ENCODE measurements at regions not wholly inside any gene's neighbourhood (a gene's known extent, or its start where the extent isn't known, plus 50 kb on each side); places are given as distances from the start of the nearest gene placed in this dataset.

DNA sequence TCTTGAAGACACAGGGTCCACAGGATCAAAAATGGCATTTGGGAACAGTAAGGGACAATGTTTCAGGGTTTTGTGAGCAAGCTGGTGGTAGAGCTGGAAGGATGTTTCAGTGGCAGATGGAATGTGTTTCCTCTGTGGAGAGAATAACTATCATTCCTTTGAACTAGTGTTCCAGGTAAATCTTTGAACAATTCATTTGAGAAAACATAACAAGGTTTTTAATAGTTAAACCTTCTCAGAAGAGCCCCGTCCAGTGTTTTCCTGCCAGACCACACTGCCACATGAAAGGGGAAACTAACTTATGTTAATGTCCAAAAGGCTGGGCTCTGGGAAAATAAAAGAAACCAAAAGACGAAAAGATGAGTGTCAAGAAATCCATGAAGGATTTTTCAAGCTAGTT lies 207.0 kb upstream of the ZNF462 start:
- H3K14ac ChIP-seq (ENCODE audit: insufficient read length) = no peak overlapping the region
- no peak overlapping the region for H4K91ac ChIP-seq (replicated peaks; ENCODE audit: insufficient read length, low read length)
- no peak overlapping the region for H2BK5ac ChIP-seq (ENCODE audit: low read depth, low read length)
- no peak overlapping the region for H3K4me2 ChIP-seq (ENCODE audit: insufficient read depth in 1 of 2, low read depth in 2 of 2, low read length in 2 of 2)
- no peak overlapping the region for H3K4me3 ChIP-seq (ENCODE audit: extremely low read depth in 1 of 4, insufficient read depth in 2 of 4, low read depth in 3 of 4, low read length in 4 of 4)
- H3K4me1 ChIP-seq (replicated peaks in 1 of 4; ENCODE audit: control insufficient read depth in 3 of 4, insufficient read depth in 4 of 4, low read length in 3 of 4) = 0 out of 7 replicates have a peak, but pooled peaks cover 0 to 3% (median 1%) of the 10 kb centered on the region in 4 experiments
- H2AFZ ChIP-seq (ENCODE audit: low read length) = no peak overlapping the region
- no peaks in the 10 kb centered on the region for H3K79me1 ChIP-seq (ENCODE audit: low read depth, low read length)
- H2BK12ac ChIP-seq (ENCODE audit: low read depth, low read length) = no peak overlapping the region
- no peak overlapping the region for H3K4ac ChIP-seq (replicated peaks; ENCODE audit: insufficient read length, low read depth, low read length)
- H3K27me3 ChIP-seq (replicated peaks in 1 of 4; ENCODE audit: control insufficient read depth in 3 of 4, extremely low read depth in 1 of 4, insufficient read depth in 3 of 4, low read length in 3 of 4) = no peaks in the 10 kb centered on the region
- H2BK20ac ChIP-seq (ENCODE audit: low read length) = no peak overlapping the region
- no peak overlapping the region for H4K8ac ChIP-seq (ENCODE audit: extremely low read depth, insufficient read depth, low read length)
- H3K23me2 ChIP-seq (ENCODE audit: low read depth, low read length) = no peaks in the 10 kb centered on the region
- TF ChIP-seq POLR2AphosphoS5 (IDR thresholded peaks at IDR 0.05; ENCODE audit: low read depth, low read length) (no peak), NANOG (IDR thresholded peaks at IDR 0.05; ENCODE audit: insufficient read depth, low read depth, low read length, poor library complexity, severe bottlenecking) (no peak), SP2 (IDR thresholded peaks at IDR 0.05; ENCODE audit: low read length) (no peak), BRCA1 (IDR thresholded peaks at IDR 0.05; ENCODE audit: low read depth, low read length) (no peak), RFX5 (IDR thresholded peaks at IDR 0.05; ENCODE audit: borderline replicate concordance, low read depth, low read length) (no peak), KDM4A (IDR thresholded peaks at IDR 0.05; ENCODE audit: low read depth, low read length, severe bottlenecking) (no peak), JUN (IDR thresholded peaks at IDR 0.05; ENCODE audit: low read depth, low read length) (no peak), RXRA (IDR thresholded peaks at IDR 0.05; ENCODE audit: insufficient read depth, low read depth, low read length) (no peak), SIRT6 (IDR thresholded peaks at IDR 0.05; ENCODE audit: low read length) (no peak), CHD2 (IDR thresholded peaks at IDR 0.05; ENCODE audit: low read length) (no peak), YY1 (IDR thresholded peaks at IDR 0.05; ENCODE audit: low read depth, low read length) (no peak), CBX5 (IDR thresholded peaks at IDR 0.05; ENCODE audit: low read depth, low read length) (no peak)
- ChIA-PET CTCF (ENCODE audit: partially characterized antibody) (no interaction called here), POLR2A (ENCODE audit: partially characterized antibody) (no interaction called here)
- H3K18ac ChIP-seq (ENCODE audit: extremely low read depth, low read length) = no peak overlapping the region
- no peaks in the 10 kb centered on the region for H4K20me1 ChIP-seq (replicated peaks in 1 of 2; ENCODE audit: control insufficient read depth in 1 of 2, insufficient read depth in 2 of 2, low read length in 2 of 2)
- DNase-seq (ENCODE audit: low read depth in 1 of 2, low spot score in 2 of 2) = no peak
- no peak overlapping the region for H4K5ac ChIP-seq (ENCODE audit: insufficient read length, low read depth, low read length)
- no peaks in the 10 kb centered on the region for H3K79me2 ChIP-seq (ENCODE audit: control insufficient read depth in 1 of 2, insufficient read depth in 2 of 2, low read length in 2 of 2)
- H3K9me3 ChIP-seq (ENCODE audit: insufficient read depth in 2 of 2, low read depth in 1 of 2, low read length in 1 of 2) = peaks cover 0 to 3% of the 10 kb centered on the region in 2 experiments; a peak in 1 of 4 replicates
- no peak overlapping the region for H2BK120ac ChIP-seq (replicated peaks; ENCODE audit: low read depth, low read length)
- H3K36me3 ChIP-seq (ENCODE audit: control insufficient read depth in 2 of 4, insufficient read depth in 4 of 4, low read length in 3 of 4) = no peaks in the 10 kb centered on the region
- H3K9ac ChIP-seq (replicated peaks in 1 of 4; ENCODE audit: extremely low read depth in 1 of 4, low read depth in 3 of 4, low read length in 3 of 4) = no peak overlapping the region
- WGBS, 2 experiments (ENCODE audit: extremely low coverage in 1 of 2, insufficient coverage in 1 of 2, insufficient read length in 1 of 2, insufficient replicate concordance in 2 of 2, low coverage in 1 of 2, low lambda C conversion rate in 2 of 2, missing lambda C conversion rate in 1 of 2) = 81% methylated on average over 2 of the region's 2 CpGs; no CpG with 5 or more reads in 1 of the 2 experiments
- H2AK5ac ChIP-seq (ENCODE audit: low read depth, low read length) = no peak overlapping the region
- no peak for FAIRE-seq
- no peak overlapping the region for H3K27ac ChIP-seq (ENCODE audit: low read depth, low read length)
- no peak overlapping the region for H3K23ac ChIP-seq (ENCODE audit: insufficient read length)
- no peak overlapping the region for H2BK15ac ChIP-seq (ENCODE audit: low read length)
- no peak overlapping the region for H3K56ac ChIP-seq (replicated peaks; ENCODE audit: insufficient read length, low read depth, low read length)

Measured in H1 (cell line).